HS-27A (cell line): ENCODE measurements at regions not wholly inside any gene's neighbourhood (a gene's known extent, or its start where the extent isn't known, plus 50 kb on each side); places are given as distances from the start of the nearest gene placed in this dataset.

Source experiments
- DNase-seq: peaks from one replicate; pipeline ENCODE4 v3.0.0-alpha.2; 2012; ENCODE audit warnings: low read depth, missing footprints

- DNase-seq, result no peak
These were observed 1390.9 kb downstream of the C4orf33 start for GRCh38 chr4:130486841-130487240.

- no peak for DNase-seq
These were observed 1414.7 kb downstream of the C4orf33 start for GRCh38 chr4:130510661-130511060.

- no peak for DNase-seq
These were observed 1415.8 kb downstream of the C4orf33 start for GRCh38 chr4:130511776-130512175.

- no peak for DNase-seq
These were observed 1428.1 kb downstream of the C4orf33 start for GRCh38 chr4:130524057-130524456.

- no peak for DNase-seq
These were observed 1434.6 kb downstream of the C4orf33 start for GRCh38 chr4:130530505-130530904.

GRCh38 chr4:130534651-130535050, 1438.7 kb downstream of the C4orf33 start:
- DNase-seq, result no peak

- DNase-seq, result no peak
These were observed 1447.0 kb downstream of the C4orf33 start for GRCh38 chr4:130542953-130543352.

GRCh38 chr4:130545171-130545570, 1449.2 kb downstream of the C4orf33 start:
- no peak for DNase-seq

- no peak for DNase-seq
These were observed 1449.6 kb downstream of the C4orf33 start for GRCh38 chr4:130545596-130545995.

- DNase-seq, result no peak
These were observed 1463.3 kb downstream of the C4orf33 start for GRCh38 chr4:130559268-130559667.

GRCh38 chr4:130563185-130563888, 1467.4 kb downstream of the C4orf33 start:
- no peak for DNase-seq

- DNase-seq, result no peak
These were observed 1468.0 kb downstream of the C4orf33 start for GRCh38 chr4:130563889-130564418.

- DNase-seq, result no peak
These were observed 1472.8 kb downstream of the C4orf33 start for GRCh38 chr4:130568746-130569145.

- no peak for DNase-seq
These were observed 1477.8 kb downstream of the C4orf33 start for GRCh38 chr4:130573742-130574141.

- DNase-seq, result no peak
These were observed 1478.3 kb downstream of the C4orf33 start for GRCh38 chr4:130574215-130574614.

GRCh38 chr4:130576218-130576617, 1480.3 kb downstream of the C4orf33 start:
- no peak for DNase-seq

GRCh38 chr4:130591091-130591490, 1495.1 kb downstream of the C4orf33 start:
- no peak for DNase-seq

GRCh38 chr4:130600706-130601105, 1504.8 kb downstream of the C4orf33 start:
- no peak for DNase-seq

- no peak for DNase-seq
These were observed 1507.1 kb downstream of the C4orf33 start for GRCh38 chr4:130603043-130603442.

- DNase-seq, result no peak
These were observed 1512.2 kb downstream of the C4orf33 start for GRCh38 chr4:130608121-130608520.

- DNase-seq, result no peak
These were observed 1532.6 kb downstream of the C4orf33 start for GRCh38 chr4:130628531-130628930.

- no peak for DNase-seq
These were observed 1537.0 kb downstream of the C4orf33 start for GRCh38 chr4:130632731-130633604.

GRCh38 chr4:130636486-130636885, 1540.5 kb downstream of the C4orf33 start:
- no peak for DNase-seq
